ENCODE measurements at regions not wholly inside any gene's neighbourhood (a gene's known extent, or its start where the extent isn't known, plus 50 kb on each side); places are given as distances from the start of the nearest gene placed in this dataset.
A peak's percentile ranks its signal among the peaks of the same experiment; 100 is the strongest.
"Not testable (repeated sequence)": the region's sequence is repeated elsewhere in the genome, so short reads cannot be mapped to it uniquely, and the experiment has no call there.

GRCh38 chr22:34841911-34842310, 224.0 kb upstream of the ISX start:
- Histone ChIP-seq H3K4me2 (peak overlapping the region in 2 of 11 experiments; percentile 33 to 39; a peak in 1 of 22 replicates), H3K27me3 (no peaks in the 10 kb centered on the region), H3K9ac (no peak overlapping the region), H3K4me3 (no peak overlapping the region), H4K20me1 (no peaks in the 10 kb centered on the region), H3K27ac (no peak overlapping the region), H3K9me3 (replicated peaks in 1 of 11) (peaks cover 13 to 25% (median 19%) of the 10 kb centered on the region in 11 experiments), H3K4me1 (peaks cover 0 to 16% (median 10%) of the 10 kb centered on the region in 10 experiments; a peak in 19 of 20 replicates), H3K36me3 (no peaks in the 10 kb centered on the region)
- TF ChIP-seq Cebpa-rat (IDR thresholded peaks at IDR 0.05), result no peak

DNA sequence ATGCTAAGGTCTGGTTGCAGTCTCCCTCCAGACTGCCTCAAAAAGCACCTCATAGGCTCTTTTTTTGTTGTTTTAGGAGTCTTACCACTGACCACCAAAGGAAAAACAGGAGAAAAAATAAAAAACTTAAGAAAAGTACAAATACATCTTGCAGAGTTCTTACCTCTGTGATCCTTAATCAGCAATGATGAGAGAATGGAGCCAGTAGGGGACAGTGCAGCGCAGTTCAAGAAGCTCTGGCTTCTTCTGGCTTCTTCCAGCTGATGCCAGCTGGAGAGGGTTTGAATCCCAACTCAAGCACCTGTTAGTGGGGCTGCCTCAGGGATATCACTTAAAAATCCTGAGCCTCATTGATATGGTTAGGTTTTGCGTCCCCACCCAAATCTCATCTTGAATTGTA, 223.3 kb upstream of the ISX start:
- Histone ChIP-seq H3K9me3 (replicated peaks in 1 of 11) (peaks cover 13 to 25% (median 19%) of the 10 kb centered on the region in 11 experiments), H3K4me1 (peaks cover 6 to 23% (median 15%) of the 10 kb centered on the region in 10 experiments; a peak in 19 of 20 replicates), H3K36me3 (no peaks in the 10 kb centered on the region), H3K27ac (no peak overlapping the region), H3K9ac (no peak overlapping the region), H3K4me3 (no peak overlapping the region), H3K4me2 (peak overlapping the region in 9 of 11 experiments; percentile 9 to 39 (median 32); a peak in 11 of 22 replicates), H4K20me1 (no peaks in the 10 kb centered on the region), H3K27me3 (no peaks in the 10 kb centered on the region)
- no peak for TF ChIP-seq Cebpa-rat (IDR thresholded peaks at IDR 0.05)

- H3K4me2 ChIP-seq, H3K27me3 ChIP-seq, H3K4me3 ChIP-seq, H3K36me3 ChIP-seq, H3K9ac ChIP-seq, H3K27ac ChIP-seq, H4K20me1 ChIP-seq: not testable (repeated sequence)
- H3K9me3 ChIP-seq (replicated peaks in 1 of 11), result peaks cover 13 to 25% (median 19%) of the 10 kb centered on the region in 11 experiments
- peaks cover 8 to 34% (median 24%) of the 10 kb centered on the region in 10 experiments; a peak in 19 of 20 replicates for H3K4me1 ChIP-seq
These were observed 222.2 kb upstream of the ISX start for GRCh38 chr22:34843743-34844142.

- H3K9ac ChIP-seq, result no peak overlapping the region
- H3K9me3 ChIP-seq (replicated peaks in 1 of 11), result peaks cover 13 to 25% (median 19%) of the 10 kb centered on the region in 11 experiments
- TF ChIP-seq Cebpa-rat (IDR thresholded peaks at IDR 0.05), result no peak
- no peaks in the 10 kb centered on the region for H4K20me1 ChIP-seq
- H3K4me3 ChIP-seq, result no peak overlapping the region
- H3K4me1 ChIP-seq, result peaks cover 25 to 51% (median 41%) of the 10 kb centered on the region in 10 experiments
- H3K4me2 ChIP-seq, result no peak overlapping the region
- no peaks in the 10 kb centered on the region for H3K36me3 ChIP-seq
- no peak overlapping the region for H3K27ac ChIP-seq
- no peaks in the 10 kb centered on the region for H3K27me3 ChIP-seq
These were observed 220.6 kb upstream of the ISX start for GRCh38 chr22:34845391-34845790.

DNA sequence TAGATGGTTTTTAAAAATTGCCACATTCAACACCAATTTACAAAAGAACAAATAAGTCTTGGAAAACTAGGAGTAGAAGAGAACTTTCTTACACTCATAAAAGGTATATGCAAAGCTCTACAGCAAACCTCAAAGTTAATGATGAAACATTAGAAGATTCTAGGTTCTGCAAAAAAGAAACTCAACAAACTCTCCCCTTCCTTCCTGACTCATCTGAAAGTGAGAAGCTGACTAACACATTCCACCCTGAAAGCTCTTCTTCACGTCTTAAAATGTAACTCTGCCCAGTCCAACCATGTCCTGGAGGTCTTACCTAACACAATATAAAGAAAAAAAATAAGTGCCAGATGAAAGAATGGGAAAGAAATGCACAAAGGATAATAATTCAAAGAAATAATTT, 218.9 kb upstream of the ISX start:
- peaks cover 13 to 25% (median 19%) of the 10 kb centered on the region in 11 experiments for H3K9me3 ChIP-seq (replicated peaks in 1 of 11)
- peaks cover 27 to 54% (median 43%) of the 10 kb centered on the region in 10 experiments for H3K4me1 ChIP-seq
- H3K4me3 ChIP-seq, result no peak overlapping the region
- no peak overlapping the region for H3K9ac ChIP-seq
- TF ChIP-seq Cebpa-rat (IDR thresholded peaks at IDR 0.05), result no peak
- H3K4me2 ChIP-seq, result peak overlapping the region in 6 of 11 experiments; percentile 1 to 50 (median 46); a peak in 10 of 22 replicates
- no peaks in the 10 kb centered on the region for H3K27me3 ChIP-seq
- H3K36me3 ChIP-seq, result no peaks in the 10 kb centered on the region
- H4K20me1 ChIP-seq, result no peaks in the 10 kb centered on the region
- H3K27ac ChIP-seq, result no peak overlapping the region

GRCh38 chr22:34849965-34850364, 216.0 kb upstream of the ISX start:
- no peak overlapping the region for H3K4me3 ChIP-seq
- H3K27me3 ChIP-seq, result no peaks in the 10 kb centered on the region
- H3K4me2 ChIP-seq, result peak overlapping the region; percentile 50 to 84 (median 69)
- H3K27ac ChIP-seq, result peak overlapping the region in 8 of 11 experiments; percentile 9 to 71 (median 52); a peak in 13 of 22 replicates
- no peak overlapping the region for H3K9ac ChIP-seq
- no peak for TF ChIP-seq Cebpa-rat (IDR thresholded peaks at IDR 0.05)
- no peaks in the 10 kb centered on the region for H4K20me1 ChIP-seq
- peaks cover 0 to 7% (median under 1%) of the 10 kb centered on the region in 11 experiments; a peak in 15 of 22 replicates for H3K9me3 ChIP-seq (replicated peaks in 1 of 11)
- H3K36me3 ChIP-seq, result no peaks in the 10 kb centered on the region
- peaks cover 22 to 56% (median 34%) of the 10 kb centered on the region in 10 experiments for H3K4me1 ChIP-seq

DNA sequence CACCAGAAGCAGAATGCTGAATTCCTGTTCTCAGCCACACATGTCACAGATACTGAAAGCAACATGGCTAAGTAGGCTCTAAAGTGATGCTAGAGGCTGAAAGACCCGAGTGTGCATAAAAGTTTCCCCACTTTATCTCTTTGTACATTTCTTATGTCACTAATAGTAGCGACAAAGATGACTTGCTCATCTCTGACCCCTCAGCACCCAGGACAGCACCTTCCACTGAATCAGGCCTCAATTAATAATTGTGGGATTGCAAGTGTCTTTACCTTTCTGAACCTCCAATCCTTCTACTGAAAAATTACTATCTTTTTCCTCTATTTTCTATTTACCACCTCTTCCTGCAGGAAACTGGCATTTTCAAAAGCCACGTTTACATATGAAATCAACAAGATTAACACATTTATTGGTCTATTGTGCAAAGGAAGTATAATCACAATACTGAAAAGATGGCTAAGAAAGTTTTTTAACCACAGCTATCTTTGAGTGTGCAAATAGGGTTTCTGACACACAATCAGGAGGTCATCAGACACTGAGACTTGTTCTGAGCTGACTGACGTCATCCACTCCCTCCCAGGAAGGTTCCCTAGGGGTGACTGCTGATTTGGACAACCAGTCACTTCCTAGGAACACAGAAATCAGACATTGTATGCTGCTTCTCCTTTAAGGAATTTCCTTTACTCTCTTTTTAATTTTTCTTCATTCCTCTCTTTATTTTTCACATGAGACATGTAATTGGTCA, 213.9 kb upstream of the ISX start:
- no peak overlapping the region for H3K9ac ChIP-seq
- no peak for TF ChIP-seq Cebpa-rat (IDR thresholded peaks at IDR 0.05)
- no peaks in the 10 kb centered on the region for H3K27me3 ChIP-seq
- no peaks in the 10 kb centered on the region for H3K36me3 ChIP-seq
- no peak overlapping the region for H3K4me2 ChIP-seq
- no peaks in the 10 kb centered on the region for H4K20me1 ChIP-seq
- no peaks in the 10 kb centered on the region for H3K9me3 ChIP-seq (replicated peaks in 1 of 11)
- peaks cover 22 to 48% (median 32%) of the 10 kb centered on the region in 10 experiments for H3K4me1 ChIP-seq
- H3K4me3 ChIP-seq, result no peak overlapping the region
- no peak overlapping the region for H3K27ac ChIP-seq

DNA sequence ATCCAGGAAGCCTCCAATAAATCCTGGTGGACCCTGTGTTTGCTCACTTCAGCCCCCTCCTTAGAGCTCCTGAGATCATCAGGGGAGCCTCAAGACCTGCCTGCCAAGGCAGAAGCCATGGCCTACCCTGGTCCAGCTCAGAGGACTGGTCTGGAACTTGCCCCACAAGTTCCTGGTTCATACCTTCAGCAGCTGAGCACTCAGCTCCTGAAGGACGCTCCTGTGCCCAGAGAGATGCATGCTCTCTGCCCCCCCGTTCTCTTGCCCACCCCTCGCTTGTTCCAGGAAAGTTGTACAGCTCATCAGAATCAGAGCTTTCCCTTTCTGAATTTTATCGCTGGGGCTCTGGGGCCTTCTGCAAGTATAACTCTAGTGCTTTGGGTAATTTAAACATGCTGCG, 210.5 kb upstream of the ISX start:
- no peaks in the 10 kb centered on the region for H3K27me3 ChIP-seq
- H3K9ac ChIP-seq, result no peak overlapping the region
- no peak overlapping the region for H3K27ac ChIP-seq
- no peak overlapping the region for H3K4me3 ChIP-seq
- H3K36me3 ChIP-seq, result no peaks in the 10 kb centered on the region
- no peak overlapping the region for H3K4me2 ChIP-seq
- H4K20me1 ChIP-seq, result no peaks in the 10 kb centered on the region
- H3K4me1 ChIP-seq, result peaks cover 1 to 14% (median 8%) of the 10 kb centered on the region in 10 experiments; a peak in 16 of 20 replicates
- no peak for TF ChIP-seq Cebpa-rat (IDR thresholded peaks at IDR 0.05)
- H3K9me3 ChIP-seq (replicated peaks in 1 of 11), result peaks cover 0 to 11% (median 0%) of the 10 kb centered on the region in 11 experiments; a peak in 3 of 22 replicates

DNA sequence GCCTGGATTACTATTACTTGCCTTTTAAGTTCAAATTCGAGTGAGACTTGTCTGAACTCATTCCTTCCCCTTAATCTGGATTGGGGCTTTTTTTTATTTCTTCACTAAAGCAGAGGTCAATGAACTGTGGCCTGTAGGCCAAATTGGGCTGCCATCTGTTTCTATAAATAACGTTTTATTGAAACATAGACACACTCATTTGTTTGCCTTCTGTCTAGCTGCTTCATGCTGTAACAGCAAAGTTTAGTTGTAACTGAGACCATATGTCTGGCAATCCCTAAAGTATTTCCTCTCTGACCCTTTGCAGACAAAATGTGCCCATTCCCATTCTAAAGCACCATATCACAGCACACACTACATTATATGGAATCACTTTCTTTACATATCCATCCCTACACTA, 207.9 kb upstream of the ISX start:
- Histone ChIP-seq H3K27me3 (no peaks in the 10 kb centered on the region), H3K9ac (no peak overlapping the region), H3K9me3 (replicated peaks in 1 of 11) (peaks cover 0 to 11% (median 0%) of the 10 kb centered on the region in 11 experiments; a peak in 3 of 22 replicates), H3K4me1 (peaks cover 0 to 8% (median 5%) of the 10 kb centered on the region in 10 experiments; a peak in 7 of 20 replicates), H3K4me2 (peak overlapping the region in 6 of 11 experiments; percentile 7 to 42 (median 12); a peak in 5 of 22 replicates), H3K36me3 (no peaks in the 10 kb centered on the region), H3K27ac (no peak overlapping the region), H3K4me3 (no peak overlapping the region), H4K20me1 (no peaks in the 10 kb centered on the region)
- no peak for TF ChIP-seq Cebpa-rat (IDR thresholded peaks at IDR 0.05)
